ENCODE measurements at regions not wholly inside any gene's neighbourhood (a gene's known extent, or its start where the extent isn't known, plus 50 kb on each side); places are given as distances from the start of the nearest gene placed in this dataset.

DNA sequence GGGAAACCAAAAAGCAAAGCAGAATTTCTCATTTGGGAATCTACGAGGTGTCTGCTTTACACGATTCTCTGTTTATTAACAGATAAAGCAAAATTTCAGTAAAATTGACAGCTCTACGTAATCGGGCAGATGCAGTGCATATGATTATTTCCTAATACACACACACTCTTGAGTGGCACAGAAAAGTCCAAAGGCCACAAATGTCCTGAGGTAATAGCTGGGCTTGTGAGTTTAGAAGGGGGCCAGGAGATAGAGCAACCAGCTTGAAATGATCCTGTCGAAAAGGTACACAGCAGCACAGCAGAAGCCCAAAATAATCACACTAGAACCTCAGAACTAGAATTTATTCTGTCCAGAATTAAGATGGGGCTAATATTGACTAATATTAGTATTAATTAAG is 236.0 kb downstream of the FAT4 start:
- TF ChIP-seq, protein P1, sequence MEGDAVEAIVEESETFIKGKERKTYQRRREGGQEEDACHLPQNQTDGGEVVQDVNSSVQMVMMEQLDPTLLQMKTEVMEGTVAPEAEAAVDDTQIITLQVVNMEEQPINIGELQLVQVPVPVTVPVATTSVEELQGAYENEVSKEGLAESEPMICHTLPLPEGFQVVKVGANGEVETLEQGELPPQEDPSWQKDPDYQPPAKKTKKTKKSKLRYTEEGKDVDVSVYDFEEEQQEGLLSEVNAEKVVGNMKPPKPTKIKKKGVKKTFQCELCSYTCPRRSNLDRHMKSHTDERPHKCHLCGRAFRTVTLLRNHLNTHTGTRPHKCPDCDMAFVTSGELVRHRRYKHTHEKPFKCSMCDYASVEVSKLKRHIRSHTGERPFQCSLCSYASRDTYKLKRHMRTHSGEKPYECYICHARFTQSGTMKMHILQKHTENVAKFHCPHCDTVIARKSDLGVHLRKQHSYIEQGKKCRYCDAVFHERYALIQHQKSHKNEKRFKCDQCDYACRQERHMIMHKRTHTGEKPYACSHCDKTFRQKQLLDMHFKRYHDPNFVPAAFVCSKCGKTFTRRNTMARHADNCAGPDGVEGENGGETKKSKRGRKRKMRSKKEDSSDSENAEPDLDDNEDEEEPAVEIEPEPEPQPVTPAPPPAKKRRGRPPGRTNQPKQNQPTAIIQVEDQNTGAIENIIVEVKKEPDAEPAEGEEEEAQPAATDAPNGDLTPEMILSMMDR (IDR thresholded peaks at IDR 0.05; ENCODE audit: insufficient read depth, low read length), result no peak
- TF ChIP-seq, protein P2, sequence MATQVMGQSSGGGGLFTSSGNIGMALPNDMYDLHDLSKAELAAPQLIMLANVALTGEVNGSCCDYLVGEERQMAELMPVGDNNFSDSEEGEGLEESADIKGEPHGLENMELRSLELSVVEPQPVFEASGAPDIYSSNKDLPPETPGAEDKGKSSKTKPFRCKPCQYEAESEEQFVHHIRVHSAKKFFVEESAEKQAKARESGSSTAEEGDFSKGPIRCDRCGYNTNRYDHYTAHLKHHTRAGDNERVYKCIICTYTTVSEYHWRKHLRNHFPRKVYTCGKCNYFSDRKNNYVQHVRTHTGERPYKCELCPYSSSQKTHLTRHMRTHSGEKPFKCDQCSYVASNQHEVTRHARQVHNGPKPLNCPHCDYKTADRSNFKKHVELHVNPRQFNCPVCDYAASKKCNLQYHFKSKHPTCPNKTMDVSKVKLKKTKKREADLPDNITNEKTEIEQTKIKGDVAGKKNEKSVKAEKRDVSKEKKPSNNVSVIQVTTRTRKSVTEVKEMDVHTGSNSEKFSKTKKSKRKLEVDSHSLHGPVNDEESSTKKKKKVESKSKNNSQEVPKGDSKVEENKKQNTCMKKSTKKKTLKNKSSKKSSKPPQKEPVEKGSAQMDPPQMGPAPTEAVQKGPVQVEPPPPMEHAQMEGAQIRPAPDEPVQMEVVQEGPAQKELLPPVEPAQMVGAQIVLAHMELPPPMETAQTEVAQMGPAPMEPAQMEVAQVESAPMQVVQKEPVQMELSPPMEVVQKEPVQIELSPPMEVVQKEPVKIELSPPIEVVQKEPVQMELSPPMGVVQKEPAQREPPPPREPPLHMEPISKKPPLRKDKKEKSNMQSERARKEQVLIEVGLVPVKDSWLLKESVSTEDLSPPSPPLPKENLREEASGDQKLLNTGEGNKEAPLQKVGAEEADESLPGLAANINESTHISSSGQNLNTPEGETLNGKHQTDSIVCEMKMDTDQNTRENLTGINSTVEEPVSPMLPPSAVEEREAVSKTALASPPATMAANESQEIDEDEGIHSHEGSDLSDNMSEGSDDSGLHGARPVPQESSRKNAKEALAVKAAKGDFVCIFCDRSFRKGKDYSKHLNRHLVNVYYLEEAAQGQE (IDR thresholded peaks at IDR 0.05; ENCODE audit: insufficient replicate concordance, low read depth), result no peak
- no peak for TF ChIP-seq POLR2AphosphoS5 (IDR thresholded peaks at IDR 0.05; ENCODE audit: low read depth)

Data from HL-60 (cell line).